Stimulated activated CD8-positive, alpha-beta memory T cell treated with anti-CD3 and anti-CD28 coated beads, Interleukin-4, amount 100 ng/mL, for 48 hours (primary cell): ENCODE measurements at regions not wholly inside any gene's neighbourhood (a gene's known extent, or its start where the extent isn't known, plus 50 kb on each side); places are given as distances from the start of the nearest gene placed in this dataset.
"Not testable (repeated sequence)": the region's sequence is repeated elsewhere in the genome, so short reads cannot be mapped to it uniquely, and the experiment has no call there.

Experiments
- DNase-seq: peaks from one replicate; pipeline ENCODE4 v3.0.0-alpha.2; 2020

DNA sequence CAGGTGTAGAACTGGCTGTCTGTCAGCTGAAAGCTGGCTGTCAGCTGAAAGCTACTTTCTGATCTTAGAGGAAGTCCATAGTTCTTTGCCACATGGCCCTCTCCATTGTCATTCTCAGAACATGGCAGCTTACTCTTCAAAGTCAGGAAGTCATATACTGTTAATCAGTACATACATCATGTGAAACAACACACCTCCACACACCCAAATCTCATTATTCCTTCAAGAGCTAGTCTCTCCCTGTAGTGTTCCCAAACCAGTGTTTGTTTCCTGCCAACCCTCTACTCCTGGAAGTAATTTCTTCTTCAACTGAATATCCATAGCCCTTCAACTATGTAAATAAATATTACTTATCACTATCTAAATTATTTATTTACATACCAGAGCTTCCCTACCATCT is 58.9 kb downstream of the OR5AK2 start:
- DNase-seq, result no peak

- no peak for DNase-seq
Measured at GRCh38 chr11:57049749-57050148, 61.0 kb downstream of the OR5AK2 start.

DNA sequence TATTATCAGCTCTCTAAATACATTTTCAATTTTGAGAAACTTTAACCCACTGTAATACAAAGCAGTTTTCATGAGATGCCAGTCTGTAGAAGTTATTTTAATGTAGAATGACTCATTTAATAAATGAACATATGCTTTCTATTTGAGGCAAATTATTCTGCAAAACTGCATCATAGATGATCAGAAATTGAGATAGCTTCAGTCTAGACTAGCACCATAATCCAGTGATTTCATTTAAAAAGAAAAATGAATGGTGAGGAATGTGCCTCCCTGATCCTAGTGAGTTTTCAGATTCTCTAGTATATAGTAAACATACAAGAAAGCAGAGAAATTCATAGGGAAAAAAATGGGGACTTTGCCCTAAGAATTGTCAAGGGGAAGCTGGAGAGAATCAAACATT is 66.1 kb downstream of the OR5AK2 start:
- no peak for DNase-seq

- DNase-seq, result no peak
Measured at GRCh38 chr11:57055744-57056143, 67.0 kb downstream of the OR5AK2 start.

- DNase-seq, result no peak
Measured at GRCh38 chr11:57056735-57057134, 68.0 kb downstream of the OR5AK2 start.

DNA sequence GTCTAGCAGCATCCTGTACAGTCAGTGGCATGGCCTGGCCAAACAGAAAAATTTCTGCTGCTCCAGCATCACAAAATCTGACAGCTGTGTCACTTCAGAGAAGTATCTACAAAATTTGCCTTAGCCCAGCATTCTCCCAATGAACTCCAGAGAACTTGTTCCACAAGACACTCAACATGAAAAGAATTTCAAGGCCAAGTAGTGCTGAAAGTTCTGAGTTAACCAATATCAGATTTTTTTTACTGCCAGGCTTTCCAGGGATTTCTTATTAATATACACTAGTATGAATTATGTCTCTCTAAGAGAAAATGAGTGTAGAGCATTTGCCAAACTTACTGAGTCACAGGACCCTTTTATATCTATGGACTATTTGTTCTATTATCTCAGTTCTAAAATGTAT is 68.8 kb downstream of the OR5AK2 start:
- no peak for DNase-seq

DNA sequence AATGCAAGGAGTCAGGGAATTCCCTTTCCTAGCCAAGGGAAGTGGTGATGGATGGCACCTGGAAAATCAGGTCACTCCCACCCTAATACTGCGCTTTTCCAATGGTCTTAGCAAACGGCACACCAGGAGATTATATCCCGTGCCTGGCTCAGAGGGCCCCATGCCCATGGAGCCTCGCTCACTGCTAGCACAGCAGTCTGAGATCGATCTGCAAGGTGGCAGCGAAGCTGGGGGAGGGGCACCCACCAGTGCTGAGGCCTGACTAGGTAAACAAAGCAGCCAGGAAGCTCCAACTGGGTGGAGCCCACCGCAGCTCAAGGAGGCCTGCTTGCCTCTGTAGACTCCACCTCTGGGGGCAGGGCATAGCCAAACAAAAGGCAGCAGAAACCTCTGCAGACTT is 74.2 kb downstream of the OR5AK2 start:
- DNase-seq, result not testable (repeated sequence)

DNA sequence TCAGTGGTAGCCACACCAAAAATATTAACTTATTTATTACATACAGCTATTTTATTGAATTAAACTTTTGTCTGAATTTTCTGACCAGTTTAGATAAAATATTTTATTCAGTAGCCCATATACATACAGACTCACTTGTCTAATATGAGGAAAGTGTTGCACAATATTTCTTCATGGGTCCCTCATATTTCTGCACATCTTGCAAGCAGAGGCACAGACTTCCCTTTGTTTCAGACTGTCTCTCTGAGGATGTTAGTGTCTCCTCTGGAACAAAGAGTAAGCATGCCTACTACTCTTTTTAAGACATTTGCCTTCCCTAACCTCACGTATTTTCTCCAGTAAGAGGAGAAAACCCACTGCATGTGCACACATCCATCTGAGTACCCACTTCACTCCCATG is 81.2 kb downstream of the OR5AK2 start:
- DNase-seq, result no peak

DNA sequence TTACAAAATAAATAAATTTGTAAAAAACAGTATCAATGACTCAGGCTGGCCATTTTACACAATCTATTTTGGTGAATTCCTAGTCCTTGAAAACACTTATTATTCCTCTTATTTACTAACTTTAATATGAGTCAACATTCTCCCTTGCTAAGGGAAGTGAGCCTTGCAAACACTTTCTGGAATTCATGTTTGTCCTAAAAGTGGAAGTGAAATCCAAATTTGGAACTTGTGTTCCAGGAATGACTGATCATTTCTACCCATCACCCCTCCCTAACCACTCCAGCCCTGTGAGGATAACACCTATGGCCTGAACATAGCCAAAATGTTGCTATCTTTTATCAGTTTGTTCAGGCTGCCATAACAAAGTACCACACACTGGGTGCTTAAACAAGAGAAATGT is 83.1 kb downstream of the OR5AK2 start:
- DNase-seq, result no peak

DNA sequence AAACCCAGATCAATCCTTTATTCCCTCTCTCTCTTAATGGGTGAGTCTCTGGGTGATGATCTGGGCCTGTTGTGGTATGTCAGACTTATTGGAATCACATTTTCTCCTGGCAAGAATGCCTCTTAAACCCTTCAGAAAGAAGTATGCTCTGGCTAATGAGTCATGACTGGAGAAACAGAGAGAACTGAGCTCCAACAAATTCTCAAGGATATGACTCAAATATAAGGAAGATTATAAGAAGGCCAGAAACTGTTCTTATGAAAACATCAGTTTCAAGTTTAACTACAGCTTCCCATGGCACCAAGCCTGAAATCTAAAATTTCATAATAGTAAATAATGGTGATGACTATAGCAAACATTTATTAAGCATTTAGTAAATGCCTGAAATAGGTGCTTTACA is 83.9 kb downstream of the OR5AK2 start:
- no peak for DNase-seq

GRCh38 chr11:57073128-57073527 is 84.4 kb downstream of the OR5AK2 start:
- DNase-seq, result no peak

DNA sequence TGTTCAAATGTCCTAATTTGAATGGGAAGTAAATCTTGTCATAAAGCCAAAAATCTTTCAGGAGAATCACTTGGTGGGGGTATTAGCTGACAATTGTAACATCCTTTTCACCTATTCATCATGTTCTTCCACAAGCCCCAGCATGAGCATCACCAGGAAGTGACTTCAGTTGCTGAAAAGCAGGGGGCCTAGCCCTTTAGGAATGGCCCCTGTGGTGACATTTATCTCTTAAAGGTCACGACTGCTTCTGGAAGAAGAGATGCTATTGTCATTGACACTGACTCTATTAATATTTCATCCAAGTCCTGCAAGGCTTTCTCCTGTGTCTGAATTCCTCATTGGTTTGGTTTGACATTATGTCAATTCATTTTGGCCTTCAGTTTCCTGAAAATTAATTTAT is 92.6 kb downstream of the OR5AK2 start:
- no peak for DNase-seq

DNA sequence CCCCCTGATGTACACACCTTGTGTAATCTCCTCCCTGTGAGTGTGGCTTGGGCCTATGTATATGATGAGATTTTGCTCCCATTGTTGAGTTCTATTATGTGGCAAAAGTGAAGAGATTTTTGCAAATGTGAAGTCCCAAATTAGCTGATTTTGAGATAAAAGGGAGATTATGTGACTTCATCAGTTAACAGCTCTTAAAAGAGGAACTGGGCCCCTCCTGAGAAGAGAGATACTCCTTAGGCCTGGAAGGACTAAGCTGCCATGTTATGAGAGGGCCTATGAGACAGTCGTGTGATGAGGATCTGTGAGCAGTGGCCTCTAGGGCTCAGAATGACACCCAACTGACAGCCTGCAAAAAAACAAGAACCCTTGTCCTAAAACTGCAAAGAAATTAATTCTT is 93.4 kb downstream of the OR5AK2 start:
- DNase-seq, result no peak

GRCh38 chr11:57083641-57084385 is 95.1 kb downstream of the OR5AK2 start:
- DNase-seq, result no peak

GRCh38 chr11:57085611-57086010 is 96.1 kb upstream of the LRRC55 start:
- no peak for DNase-seq

- no peak for DNase-seq
Measured at GRCh38 chr11:57087991-57088390, 93.8 kb upstream of the LRRC55 start.

DNA sequence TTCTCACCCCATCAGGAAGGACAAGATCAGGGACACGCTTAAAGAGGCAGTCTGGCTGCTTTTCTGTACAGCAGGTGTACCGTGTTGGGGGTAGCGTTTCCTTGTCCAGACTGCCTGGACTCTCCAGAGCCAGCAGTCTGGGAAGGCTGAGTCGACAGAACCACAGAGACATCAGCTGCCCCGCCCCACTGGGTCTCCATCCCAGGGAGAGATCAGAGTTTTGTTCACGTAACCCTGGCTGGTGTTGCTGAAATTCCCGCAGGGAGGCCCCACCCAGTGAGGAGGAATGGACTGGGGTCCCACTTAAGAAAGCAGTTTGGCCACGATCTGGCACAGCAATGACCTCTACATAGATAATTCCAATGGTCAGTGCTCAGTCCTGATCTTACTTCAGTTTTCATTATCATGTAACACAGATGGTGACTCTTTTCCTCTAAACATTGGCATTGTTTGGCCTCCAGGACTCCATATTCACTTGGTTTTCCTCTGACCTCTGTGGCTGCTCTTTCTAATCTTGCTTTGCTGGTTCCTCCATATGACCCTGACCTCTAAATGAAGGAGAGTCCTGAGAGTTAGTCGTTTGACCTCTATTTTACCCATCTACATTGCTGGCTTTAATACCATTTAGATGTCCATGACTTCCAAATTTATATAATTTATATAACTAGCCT is 89.6 kb upstream of the LRRC55 start:
- DNase-seq, result no peak

DNA sequence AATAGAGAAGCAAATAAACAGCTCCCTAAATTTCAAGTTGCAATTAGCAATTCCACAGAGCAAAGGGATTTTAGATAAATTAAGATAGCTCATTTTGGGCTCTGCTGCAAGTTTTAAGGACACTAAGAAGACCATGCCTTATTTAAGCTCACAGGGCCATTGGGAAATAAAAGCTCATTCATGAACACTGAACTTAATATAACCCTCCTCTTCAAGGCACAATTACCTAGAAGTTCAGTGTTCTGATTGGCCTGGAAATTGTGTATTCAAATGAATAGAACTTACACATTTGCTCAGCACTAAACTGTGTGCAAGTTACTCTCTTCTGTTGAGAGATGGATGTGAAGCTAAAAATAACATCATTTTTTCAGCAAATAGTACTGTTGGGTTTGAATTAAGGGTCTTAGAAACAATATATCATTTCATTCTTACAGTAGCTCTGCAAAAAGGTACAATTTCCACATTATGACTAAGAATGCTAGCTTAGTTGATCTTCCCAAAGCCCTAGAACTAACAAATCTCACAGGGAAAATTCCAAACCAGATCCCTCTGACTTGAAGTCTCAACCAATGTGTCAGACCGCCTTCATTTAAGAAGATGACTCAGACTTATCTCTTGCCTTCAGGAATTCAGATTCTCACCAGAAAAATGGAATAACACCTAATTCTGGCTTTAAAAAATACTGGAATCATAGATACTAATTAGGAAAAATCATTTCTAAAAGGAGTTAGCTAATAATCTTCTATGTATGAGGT is 87.4 kb upstream of the LRRC55 start:
- DNase-seq, result no peak

DNA sequence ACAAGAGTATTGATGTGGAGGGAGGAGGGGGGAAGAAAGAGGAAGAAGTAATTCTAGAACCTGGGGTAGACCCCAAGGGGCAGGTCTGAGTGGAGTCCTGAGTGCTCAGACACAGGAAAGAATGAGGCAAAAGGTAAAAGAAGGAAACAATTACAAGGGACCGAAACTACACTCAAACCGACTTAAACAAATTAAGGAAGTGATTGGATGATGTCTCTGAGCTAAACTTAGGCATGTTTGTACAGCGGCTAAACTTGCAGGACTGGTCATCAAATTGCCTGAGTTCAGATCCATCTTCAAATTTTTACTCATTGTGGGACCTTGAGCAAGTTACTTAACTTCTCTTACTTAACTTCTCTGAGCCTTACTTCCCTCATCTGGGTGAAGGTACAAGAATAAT is 86.3 kb upstream of the LRRC55 start:
- no peak for DNase-seq

DNA sequence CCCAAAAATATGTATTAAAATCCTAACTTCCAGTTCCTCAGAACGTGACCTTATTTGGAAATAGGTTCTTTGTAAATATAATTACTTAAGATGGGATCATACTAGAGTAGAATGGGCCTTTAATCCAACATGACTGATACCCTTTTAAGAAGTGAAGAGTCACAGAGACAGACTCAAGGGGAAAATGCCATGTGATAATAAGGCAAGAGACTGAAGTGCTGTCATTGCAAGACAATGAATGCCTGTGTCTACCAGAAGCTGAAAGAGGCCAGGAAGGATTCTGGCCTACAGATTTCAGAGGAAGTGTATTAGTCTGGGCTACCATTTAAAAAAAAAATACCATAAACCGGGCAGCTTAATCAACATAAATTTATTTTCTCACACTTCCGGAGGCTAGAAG is 85.9 kb upstream of the LRRC55 start:
- no peak for DNase-seq

GRCh38 chr11:57097149-57097548 is 84.6 kb upstream of the LRRC55 start:
- no peak for DNase-seq

GRCh38 chr11:57098191-57098590 is 83.6 kb upstream of the LRRC55 start:
- no peak for DNase-seq

- DNase-seq, result no peak
Measured at GRCh38 chr11:57100638-57101331, 81.0 kb upstream of the LRRC55 start.
